AG09319 (cell line): ENCODE measurements at regions not wholly inside any gene's neighbourhood (a gene's known extent, or its start where the extent isn't known, plus 50 kb on each side); places are given as distances from the start of the nearest gene placed in this dataset.

Source experiments
- DNase-seq: peaks from one replicate; pipeline ENCODE4 v3.0.0-alpha.2; 2010; ENCODE audit warnings: low read depth; ENCODE audit errors: extremely low read depth
- CTCF ChIP-seq: IDR thresholded peaks from 2 replicates; pipeline ENCODE4 v1.5.1; 2011; ENCODE audit warnings: low read depth, mild to moderate bottlenecking, inconsistent platforms, low read length, moderate library complexity

GRCh38 chr12:24280056-24280842, 330.8 kb upstream of the SOX5 start:
- no peak for TF ChIP-seq CTCF
- no peak for DNase-seq

- DNase-seq, result no peak
- no peak for TF ChIP-seq CTCF
Observed at GRCh38 chr12:24278832-24279231, 329.4 kb upstream of the SOX5 start.

GRCh38 chr12:24270965-24271364, 321.5 kb upstream of the SOX5 start:
- TF ChIP-seq CTCF, result no peak
- DNase-seq, result no peak

- TF ChIP-seq CTCF, result no peak
Observed at GRCh38 chr12:24270464-24270863, 321.0 kb upstream of the SOX5 start.

GRCh38 chr12:24268663-24269186, 319.3 kb upstream of the SOX5 start:
- no peak for DNase-seq
- TF ChIP-seq CTCF, result no peak

More at GRCh38 chr12:24270464-24270863, 321.0 kb upstream of the SOX5 start:
- DNase-seq, result no peak

- no peak for TF ChIP-seq CTCF
- no peak for DNase-seq
Observed at GRCh38 chr12:24266982-24267381, 317.5 kb upstream of the SOX5 start.

GRCh38 chr12:24256684-24257083, 307.2 kb upstream of the SOX5 start:
- TF ChIP-seq CTCF, result no peak
- DNase-seq, result no peak
